H1 (cell line): ENCODE measurements at regions not wholly inside any gene's neighbourhood (a gene's known extent, or its start where the extent isn't known, plus 50 kb on each side); places are given as distances from the start of the nearest gene placed in this dataset.

ENCODE experiments used
- CTCF ChIA-PET: fragments of 300-600 bp; sonication (Branson Sonifier 250); formaldehyde crosslinking; loops from one replicate; lab custom pipeline; 2021; ENCODE audit not compliant: partially characterized antibody; lab: Charles Lee
- POLR2A ChIA-PET: fragments of 300-600 bp; sonication (Branson Sonifier 250); formaldehyde crosslinking; loops from one replicate; lab custom pipeline; 2021; ENCODE audit warnings: inconsistent platforms; ENCODE audit not compliant: partially characterized antibody; lab: Charles Lee
- DNase-seq, 2 experiments: peaks; one replicate each; pipeline versions ENCODE4 v3.0.0 to v3.0.0-alpha.2; 2010 to 2022; ENCODE audit warnings: low spot score in 2 of 2, low read depth in 1 of 2, mixed read lengths in 1 of 2
- FAIRE-seq: peaks from 2 replicates; lab custom pipeline; 2011; peaks lifted over from hg19 to GRCh38; lab: Jason Lieb, UNC
- H2AFZ ChIP-seq: 2 replicates; pipeline ENCODE4 v1.8.1; 2012; ENCODE audit warnings: low read length, inconsistent platforms
- H2AK5ac ChIP-seq: 2 replicates; pipeline ENCODE4 v1.6.1; 2013; ENCODE audit warnings: low read depth, low read length
- H2BK120ac ChIP-seq: replicated peaks from 2 replicates; pipeline ENCODE3; 2013; ENCODE audit warnings: low read depth, low read length, inconsistent platforms
- H2BK12ac ChIP-seq: 2 replicates; pipeline ENCODE4 v1.6.1; 2013; ENCODE audit warnings: low read depth, low read length
- H2BK15ac ChIP-seq: 2 replicates; pipeline ENCODE4 v1.6.1; 2013; ENCODE audit warnings: low read length
- H2BK20ac ChIP-seq: 2 replicates; pipeline ENCODE4 v1.6.1; 2013; ENCODE audit warnings: low read length
- H2BK5ac ChIP-seq: 2 replicates; pipeline ENCODE4 v1.6.1; 2013; ENCODE audit warnings: low read depth, low read length
- H3K14ac ChIP-seq: 2 replicates; pipeline ENCODE4 v1.6.1; 2013; ENCODE audit warnings: inconsistent platforms; ENCODE audit not compliant: insufficient read length
- H3K18ac ChIP-seq: 2 replicates; pipeline ENCODE4 v1.6.1; 2013; ENCODE audit warnings: low read length; ENCODE audit errors: extremely low read depth
- H3K23ac ChIP-seq: 2 replicates; pipeline ENCODE4 v1.6.1; 2013; ENCODE audit warnings: inconsistent platforms; ENCODE audit not compliant: insufficient read length
- H3K23me2 ChIP-seq: 2 replicates; pipeline ENCODE4 v1.6.1; 2013; ENCODE audit warnings: low read depth, low read length
- H3K27ac ChIP-seq: 2 replicates; pipeline ENCODE4 v1.6.1; 2011; ENCODE audit warnings: low read depth, low read length, inconsistent platforms
- H3K27me3 ChIP-seq, 4 experiments: replicated peaks in 1 of 4; 1 replicate in 1 of 4; 2 replicates in 3 of 4; pipeline versions ENCODE4 v1.6.1 to v1.8.1; 2011 to 2013; ENCODE audit warnings: low read length in 3 of 4, mild to moderate bottlenecking in 3 of 4, inconsistent platforms in 2 of 4, mixed read lengths in 2 of 4, moderate library complexity in 1 of 4; ENCODE audit not compliant: control insufficient read depth in 3 of 4, insufficient read depth in 3 of 4; ENCODE audit errors: extremely low read depth in 1 of 4
- H3K36me3 ChIP-seq, 4 experiments: 2 replicates each; pipeline versions ENCODE4 v1.6.1 to v1.8.1; 2011 to 2013; ENCODE audit warnings: mild to moderate bottlenecking in 4 of 4, low read length in 3 of 4, moderate library complexity in 2 of 4, control low read depth in 1 of 4, inconsistent platforms in 1 of 4; ENCODE audit not compliant: insufficient read depth in 4 of 4, control insufficient read depth in 2 of 4
- H3K4ac ChIP-seq: replicated peaks from 2 replicates; pipeline ENCODE3; 2013; ENCODE audit warnings: low read length, low read depth, mixed read lengths, inconsistent platforms; ENCODE audit not compliant: insufficient read length
- H3K4me1 ChIP-seq, 4 experiments: replicated peaks in 1 of 4; 1 replicate in 1 of 4; 2 replicates in 3 of 4; pipeline versions ENCODE4 v1.6.1 to v1.8.1; 2011 to 2013; ENCODE audit warnings: low read length in 3 of 4, inconsistent platforms in 2 of 4, mixed read lengths in 1 of 4; ENCODE audit not compliant: insufficient read depth in 4 of 4, control insufficient read depth in 3 of 4
- H3K4me2 ChIP-seq, 2 experiments: 2 replicates each; pipeline versions ENCODE4 v1.6.1 to v1.8.1; 2011 to 2013; ENCODE audit warnings: low read depth in 2 of 2, low read length in 2 of 2, control low read depth in 1 of 2, inconsistent platforms in 1 of 2, mild to moderate bottlenecking in 1 of 2; ENCODE audit not compliant: insufficient read depth in 1 of 2
- H3K4me3 ChIP-seq, 4 experiments: fragments of 200-600, 300-600 bp in 1 of 4; sonication (generic), shearing (Covaris generic), sonication (Bioruptor Twin) in 1 of 4; 2 replicates each; pipeline versions ENCODE4 v1.5.1 to v1.8.1; 2011 to 2016; ENCODE audit warnings: low read length in 4 of 4, low read depth in 3 of 4, control low read depth in 2 of 4, inconsistent platforms in 2 of 4, mild to moderate bottlenecking in 2 of 4, mixed read lengths in 1 of 4, moderate library complexity in 1 of 4; ENCODE audit not compliant: insufficient read depth in 2 of 4; ENCODE audit errors: extremely low read depth in 1 of 4
- H3K56ac ChIP-seq: replicated peaks from 2 replicates; pipeline ENCODE3; 2013; ENCODE audit warnings: low read depth, mild to moderate bottlenecking, mixed read lengths, low read length, inconsistent platforms; ENCODE audit not compliant: insufficient read length
- H3K79me1 ChIP-seq: 2 replicates; pipeline ENCODE4 v1.6.1; 2013; ENCODE audit warnings: low read depth, low read length, control low read depth
- H3K79me2 ChIP-seq, 2 experiments: 2 replicates each; pipeline versions ENCODE4 v1.6.1 to v1.8.1; 2012 to 2013; ENCODE audit warnings: low read length in 2 of 2, mild to moderate bottlenecking in 2 of 2, inconsistent platforms in 1 of 2; ENCODE audit not compliant: insufficient read depth in 2 of 2, control insufficient read depth in 1 of 2
- H3K9ac ChIP-seq, 4 experiments: replicated peaks in 1 of 4; 1 replicate in 1 of 4; 2 replicates in 3 of 4; pipeline versions ENCODE4 v1.6.1 to v1.8.1; 2011 to 2013; ENCODE audit warnings: low read depth in 3 of 4, low read length in 3 of 4, control low read depth in 2 of 4, mild to moderate bottlenecking in 2 of 4, moderate library complexity in 2 of 4, inconsistent platforms in 1 of 4; ENCODE audit errors: extremely low read depth in 1 of 4
- H3K9me3 ChIP-seq, 2 experiments: 2 replicates each; pipeline versions ENCODE4 v1.6.1 to v1.8.1; 2012 to 2013; ENCODE audit warnings: mild to moderate bottlenecking in 2 of 2, moderate library complexity in 2 of 2, control low read depth in 1 of 2, inconsistent platforms in 1 of 2, low read depth in 1 of 2, low read length in 1 of 2, mixed read lengths in 1 of 2; ENCODE audit not compliant: insufficient read depth in 2 of 2
- H4K20me1 ChIP-seq, 2 experiments: replicated peaks in 1 of 2; 2 replicates each; pipeline versions ENCODE3 to v1.8.1; 2011 to 2013; ENCODE audit warnings: inconsistent platforms in 2 of 2, low read length in 2 of 2, mild to moderate bottlenecking in 1 of 2; ENCODE audit not compliant: insufficient read depth in 2 of 2, control insufficient read depth in 1 of 2
- H4K5ac ChIP-seq: 2 replicates; pipeline ENCODE4 v1.6.1; 2013; ENCODE audit warnings: low read length, low read depth, mixed read lengths, inconsistent platforms; ENCODE audit not compliant: insufficient read length
- H4K8ac ChIP-seq: 2 replicates; pipeline ENCODE4 v1.8.0; 2013; ENCODE audit warnings: mild to moderate bottlenecking, moderate library complexity, low read length, inconsistent platforms; ENCODE audit not compliant: insufficient read depth; ENCODE audit errors: extremely low read depth
- H4K91ac ChIP-seq: replicated peaks from 2 replicates; pipeline ENCODE3; 2013; ENCODE audit warnings: low read length, mixed read lengths, inconsistent platforms; ENCODE audit not compliant: insufficient read length
- EP300 ChIP-seq, 2 experiments: IDR thresholded peaks; 1 replicate in 1 of 2; 2 replicates in 1 of 2; pipeline ENCODE4 v1.6.1; 2011 to 2012; ENCODE audit warnings: low read depth in 2 of 2, low read length in 2 of 2, mild to moderate bottlenecking in 2 of 2, borderline replicate concordance in 1 of 2, inconsistent platforms in 1 of 2, moderate library complexity in 1 of 2
- MAFK ChIP-seq: IDR thresholded peaks from 2 replicates; pipeline ENCODE4 v1.6.1; 2012; ENCODE audit warnings: low read depth, mild to moderate bottlenecking, improper control_type of control experiment, low read length
- WGBS, 2 experiments: shearing (Covaris generic) in 1 of 2; methylation state at CpG; one replicate each; pipeline versions ENCODE4 v1.1.6 to v1.1.7; 2013 to 2015; ENCODE audit warnings: low lambda C conversion rate in 2 of 2, mixed read lengths in 2 of 2, inconsistent platforms in 1 of 2, low coverage in 1 of 2, missing lambda C conversion rate in 1 of 2; ENCODE audit not compliant: insufficient replicate concordance in 2 of 2, insufficient coverage in 1 of 2, insufficient read length in 1 of 2; ENCODE audit errors: extremely low coverage in 1 of 2, missing lambda C conversion rate in 1 of 2; 5-methylcytosine and 5-hydroxymethylcytosine counted together
- TF ChIP-seq, protein P1 (sequence below): IDR thresholded peaks from 2 replicates; pipeline ENCODE4 v1.6.1; 2012; ENCODE audit warnings: low read length, inconsistent platforms

DNA sequence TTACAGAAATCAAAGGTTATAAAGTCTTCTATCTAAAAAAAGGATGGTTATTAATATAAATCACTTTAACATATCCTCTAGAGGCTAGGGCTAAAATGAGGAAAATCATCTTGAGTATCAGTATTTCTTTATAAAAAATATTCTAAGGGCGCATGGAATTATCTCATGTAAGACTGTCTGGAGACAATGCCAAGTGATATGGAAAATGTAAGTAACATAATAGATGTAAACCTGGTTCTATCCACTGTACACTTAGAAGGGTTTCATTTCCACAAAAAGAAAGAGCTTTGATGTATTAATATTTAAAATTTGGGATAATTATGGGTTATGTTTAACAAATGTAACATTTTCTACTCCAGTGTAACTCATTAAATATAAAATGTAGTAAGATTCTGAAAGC, 95.9 kb upstream of the DPH5 start:
- no peaks in the 10 kb centered on the region for H3K79me2 ChIP-seq
- no peak overlapping the region for H3K9ac ChIP-seq
- no peak overlapping the region for H2AFZ ChIP-seq
- H3K18ac ChIP-seq = no peak overlapping the region
- H2BK12ac ChIP-seq = no peak overlapping the region
- H2BK5ac ChIP-seq = no peak overlapping the region
- H2BK120ac ChIP-seq = no peak overlapping the region
- no peak overlapping the region for H3K27ac ChIP-seq
- DNase-seq (no peak), FAIRE-seq (no peak)
- no peaks in the 10 kb centered on the region for H3K36me3 ChIP-seq
- no peak overlapping the region for H3K14ac ChIP-seq
- no peak overlapping the region for H4K8ac ChIP-seq
- no peak overlapping the region for H2BK20ac ChIP-seq
- H3K79me1 ChIP-seq = no peaks in the 10 kb centered on the region
- H2AK5ac ChIP-seq = no peak overlapping the region
- H3K23ac ChIP-seq = no peak overlapping the region
- CTCF ChIA-PET = no interaction called here
- no peak overlapping the region for H3K56ac ChIP-seq
- 91% methylated on average over 1 of the region's 1 CpG; no CpG with 5 or more reads in 1 of the 2 experiments for WGBS, 2 experiments
- no peaks in the 10 kb centered on the region for H4K20me1 ChIP-seq
- no peak overlapping the region for H2BK15ac ChIP-seq
- H3K4ac ChIP-seq = no peak overlapping the region
- no peak overlapping the region for H4K91ac ChIP-seq
- H3K27me3 ChIP-seq = no peaks in the 10 kb centered on the region
- no peaks in the 10 kb centered on the region for H3K9me3 ChIP-seq
- POLR2A ChIA-PET = no interaction called here
- H3K4me3 ChIP-seq = no peak overlapping the region
- no peaks in the 10 kb centered on the region for H3K4me1 ChIP-seq
- H3K4me2 ChIP-seq = no peak overlapping the region
- TF ChIP-seq MAFK = no peak
- TF ChIP-seq EP300 (IDR thresholded peaks at IDR 0.05; ENCODE audit: borderline replicate concordance in 1 of 2, low read depth in 2 of 2, low read length in 2 of 2) = no peak
- TF ChIP-seq, protein P1, sequence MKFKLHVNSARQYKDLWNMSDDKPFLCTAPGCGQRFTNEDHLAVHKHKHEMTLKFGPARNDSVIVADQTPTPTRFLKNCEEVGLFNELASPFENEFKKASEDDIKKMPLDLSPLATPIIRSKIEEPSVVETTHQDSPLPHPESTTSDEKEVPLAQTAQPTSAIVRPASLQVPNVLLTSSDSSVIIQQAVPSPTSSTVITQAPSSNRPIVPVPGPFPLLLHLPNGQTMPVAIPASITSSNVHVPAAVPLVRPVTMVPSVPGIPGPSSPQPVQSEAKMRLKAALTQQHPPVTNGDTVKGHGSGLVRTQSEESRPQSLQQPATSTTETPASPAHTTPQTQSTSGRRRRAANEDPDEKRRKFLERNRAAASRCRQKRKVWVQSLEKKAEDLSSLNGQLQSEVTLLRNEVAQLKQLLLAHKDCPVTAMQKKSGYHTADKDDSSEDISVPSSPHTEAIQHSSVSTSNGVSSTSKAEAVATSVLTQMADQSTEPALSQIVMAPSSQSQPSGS = no peak
- H4K5ac ChIP-seq = no peak overlapping the region
- peaks cover 2% of the 10 kb centered on the region; the same call in 1 of the 2 replicates for H3K23me2 ChIP-seq
